ENCODE measurements at regions not wholly inside any gene's neighbourhood (a gene's known extent, or its start where the extent isn't known, plus 50 kb on each side); places are given as distances from the start of the nearest gene placed in this dataset.

DNA sequence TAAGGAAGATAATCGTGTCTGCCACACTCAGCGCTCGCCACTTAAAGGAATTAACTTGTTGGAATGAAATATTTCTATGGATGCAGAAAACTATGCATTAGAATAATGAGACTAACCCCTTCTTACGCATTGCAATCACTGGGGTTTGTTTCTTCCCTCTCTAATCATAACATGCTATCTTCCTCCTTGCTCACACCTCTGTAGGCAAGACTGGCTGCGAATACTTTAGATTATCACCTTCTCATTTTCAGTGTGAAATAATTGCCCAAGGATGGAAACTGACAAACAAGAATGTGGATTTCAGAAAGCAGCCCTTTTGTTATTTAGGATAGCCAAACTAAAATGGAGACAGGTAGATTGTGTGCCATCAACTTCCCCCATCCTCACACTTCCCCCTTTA lies 349.4 kb downstream of the MID1IP1 start:
- no peak for DNase-seq

DNA sequence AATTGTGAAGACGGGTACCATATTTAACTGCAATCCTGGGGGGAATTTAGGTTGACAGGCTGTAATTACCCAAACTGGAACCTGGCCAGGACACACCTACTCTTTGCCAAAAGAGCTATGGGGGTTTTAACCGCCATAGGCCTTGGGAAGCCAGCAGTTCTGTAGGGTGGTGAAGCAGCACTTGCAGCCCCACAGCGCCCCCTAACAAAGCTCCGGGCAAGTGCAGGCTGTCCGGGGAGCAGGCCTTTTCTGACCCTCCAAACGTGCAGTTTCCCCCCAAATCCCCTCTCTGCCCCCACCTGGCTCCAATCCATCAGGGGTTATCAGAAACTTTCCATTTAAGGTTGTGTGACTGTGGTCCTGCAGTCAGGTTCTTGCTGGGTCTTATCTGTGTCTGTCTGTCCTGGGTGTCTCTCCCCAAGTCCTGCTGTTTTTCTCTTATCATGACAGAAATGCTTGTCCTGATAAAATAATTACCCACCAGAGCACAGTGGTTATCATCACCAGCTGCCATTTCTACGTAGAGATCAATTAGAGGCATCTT lies 350.9 kb downstream of the MID1IP1 start:
- peak in 1 of 2 experiments; percentile 23 for DNase-seq

DNA sequence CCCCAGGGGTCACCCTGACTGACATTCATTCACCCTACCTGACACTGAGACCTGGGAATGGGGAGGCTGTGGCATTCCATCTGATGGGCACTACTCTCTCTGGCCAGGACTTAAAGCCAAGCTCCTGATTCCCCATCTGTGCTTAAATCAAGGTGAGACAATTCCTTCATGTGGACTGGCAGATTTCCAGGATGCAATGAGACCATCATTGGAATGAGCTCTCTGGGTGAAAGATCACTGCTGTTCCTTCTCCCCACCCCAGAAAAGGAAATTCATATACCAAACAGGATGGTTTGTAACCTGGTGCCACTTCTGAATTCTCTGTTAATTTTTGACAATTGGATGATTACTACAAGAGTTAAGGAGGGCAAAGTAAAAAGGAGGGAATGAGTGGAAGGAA lies 354.8 kb downstream of the MID1IP1 start:
- DNase-seq, result no peak

DNA sequence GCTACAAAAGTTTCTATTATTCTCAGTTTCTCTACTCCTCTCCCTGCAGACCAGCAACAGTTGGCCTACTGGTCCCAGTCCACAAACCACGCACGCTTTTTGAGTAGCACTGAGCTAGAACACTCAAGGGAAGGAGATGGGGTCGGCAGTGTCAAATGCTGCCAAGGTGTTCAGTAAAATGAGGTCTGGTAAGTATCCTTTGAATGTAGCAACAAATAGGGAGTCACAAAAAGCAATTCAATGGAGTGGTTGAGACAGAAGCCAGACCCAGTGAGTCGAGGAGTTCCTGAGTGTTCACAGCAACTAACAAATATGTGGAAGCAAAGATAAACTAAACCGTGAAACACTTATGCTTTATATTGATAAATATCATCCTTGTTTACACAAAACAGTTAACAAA lies 355.7 kb downstream of the MID1IP1 start:
- no peak for DNase-seq

DNA sequence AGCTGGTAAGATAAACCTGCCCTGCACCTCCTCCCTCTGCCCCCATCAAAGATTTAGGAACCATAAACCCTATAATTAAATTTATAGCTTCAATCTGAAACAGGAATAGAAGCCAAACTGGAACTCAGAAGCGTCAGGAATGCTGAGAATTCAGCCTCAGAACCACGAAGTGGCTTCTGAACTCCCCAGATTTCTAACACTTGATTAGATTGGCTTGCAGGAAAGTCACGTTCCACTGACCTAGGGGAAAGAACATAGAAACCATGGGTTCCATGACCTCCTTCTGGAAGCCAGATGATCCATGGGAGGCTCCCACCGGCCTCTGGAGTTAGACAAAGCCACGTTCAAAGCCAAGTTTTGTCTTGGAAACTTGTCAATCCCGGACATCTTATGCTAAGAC lies 356.5 kb downstream of the MID1IP1 start:
- no peak for DNase-seq

DNA sequence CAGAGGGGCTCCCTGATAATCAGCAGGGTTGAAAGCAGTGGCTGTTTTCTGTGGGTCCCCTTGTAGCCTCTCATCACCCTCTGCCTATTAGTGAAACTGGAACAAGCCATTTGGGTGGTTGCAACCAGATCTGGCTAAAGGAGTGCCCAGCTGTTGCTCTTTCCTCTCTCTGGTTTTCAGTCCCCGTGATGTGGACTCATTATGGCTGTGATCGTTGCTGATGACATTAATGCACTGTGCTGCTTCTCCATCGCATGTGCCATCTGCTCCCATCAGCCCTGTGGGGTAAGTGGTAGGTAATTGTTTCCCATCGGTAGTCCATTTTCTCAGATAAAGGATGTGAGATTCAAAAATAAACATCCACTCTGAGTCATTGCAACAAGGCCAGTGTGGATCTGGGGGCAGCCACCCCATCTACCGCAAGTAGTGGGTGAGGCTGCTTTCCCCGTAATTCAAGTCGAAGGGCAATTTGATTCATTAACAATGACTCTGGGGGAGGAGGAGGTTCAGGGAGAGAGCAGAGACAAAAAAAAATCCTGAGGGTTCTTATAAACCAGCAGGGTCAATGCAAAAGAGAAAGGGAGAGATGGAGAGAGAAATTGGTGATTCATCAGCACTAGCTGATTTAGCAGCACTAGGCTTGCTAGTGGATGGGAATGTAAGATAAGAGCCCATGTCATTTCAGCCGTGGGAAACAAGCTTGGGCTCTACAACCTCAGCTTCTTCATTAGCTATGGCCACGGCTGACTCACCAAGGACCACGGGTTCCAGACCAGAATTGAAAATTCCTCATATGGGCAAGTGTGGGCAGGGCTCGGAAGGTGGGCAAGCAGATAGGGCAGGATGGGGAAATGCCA lies 357.8 kb downstream of the MID1IP1 start:
- no peak for DNase-seq

DNA sequence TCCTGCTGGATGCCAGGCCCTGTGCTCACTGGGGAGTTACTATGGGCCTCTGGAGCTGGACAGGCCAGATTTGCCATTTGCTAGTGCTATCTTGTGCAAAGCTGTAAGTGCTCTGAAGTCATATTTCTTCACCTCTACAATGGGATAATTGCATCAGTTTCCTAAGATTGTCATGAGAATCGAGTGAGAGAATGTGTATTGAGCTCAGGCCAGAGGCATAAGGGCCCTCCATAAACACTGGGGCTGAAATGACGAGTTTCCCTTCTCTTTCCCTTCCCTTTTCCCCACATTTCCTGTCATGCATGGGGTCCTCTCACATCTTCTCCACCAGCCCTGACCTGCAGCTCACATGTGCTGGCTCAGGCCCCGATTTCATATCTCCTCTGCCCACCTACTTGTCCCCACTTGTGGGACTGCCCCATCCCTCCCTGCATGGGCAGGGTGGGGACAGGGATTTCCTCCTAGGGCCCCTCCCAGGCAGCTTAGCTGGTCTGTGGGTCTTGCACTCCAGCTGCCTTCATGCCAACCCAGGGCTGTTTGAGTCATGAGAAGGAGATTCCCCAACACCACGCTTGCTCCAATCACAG lies 358.8 kb downstream of the MID1IP1 start:
- DNase-seq, result no peak

DNA sequence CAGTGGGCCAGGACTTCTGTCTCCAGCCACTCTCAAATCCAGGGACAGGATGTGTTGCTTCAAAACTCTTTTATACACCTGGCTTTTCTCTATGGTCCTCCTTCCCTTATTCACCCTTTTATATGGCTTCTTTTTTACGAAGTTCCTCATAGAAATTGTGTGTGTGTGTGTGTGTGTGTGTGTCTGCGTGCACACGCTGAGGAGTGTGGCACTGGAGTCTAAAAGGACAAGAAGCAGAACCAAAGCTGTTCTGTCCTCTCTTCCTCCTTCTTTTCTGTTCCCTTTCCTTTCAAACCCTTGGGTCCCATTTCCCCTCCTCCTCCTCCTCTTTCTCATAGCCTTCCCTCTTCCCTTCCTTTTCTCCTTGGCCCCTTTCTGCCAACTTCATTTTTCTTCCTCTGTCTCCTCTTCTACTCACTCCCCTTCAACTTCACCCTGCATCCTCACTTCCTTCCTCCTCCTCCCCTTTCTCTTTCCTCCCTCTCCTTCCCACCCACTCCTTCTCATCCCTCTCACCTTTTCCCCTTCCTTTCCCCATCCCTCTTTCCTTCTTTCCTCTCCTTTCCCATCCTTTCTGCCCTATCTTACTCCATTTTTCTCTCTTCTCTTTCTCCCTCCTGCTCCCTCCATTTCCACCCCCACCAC lies 360.5 kb downstream of the MID1IP1 start:
- no peak for DNase-seq

DNA sequence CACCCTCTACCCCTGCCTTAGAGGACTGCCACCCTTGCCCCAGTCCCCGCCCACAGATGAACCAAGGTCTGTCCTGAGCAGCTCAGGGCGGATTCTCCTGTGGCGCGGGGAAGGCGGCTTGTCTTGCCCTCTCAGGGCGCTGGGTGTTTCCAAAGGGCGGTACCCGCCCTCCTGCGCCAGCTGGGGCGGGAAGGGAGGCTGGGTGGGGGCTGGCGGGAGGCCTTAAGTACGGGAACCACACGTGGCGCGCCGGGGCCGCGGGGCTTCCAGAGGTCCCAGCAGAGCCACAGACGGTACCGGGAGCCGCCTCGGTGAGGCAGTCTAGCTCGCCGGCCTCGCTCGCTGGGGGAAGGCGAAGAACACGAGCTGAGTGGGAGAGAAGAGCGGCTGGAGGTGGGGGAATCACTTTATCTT lies 361.1 kb downstream of the MID1IP1 start:
- no peak for DNase-seq

DNA sequence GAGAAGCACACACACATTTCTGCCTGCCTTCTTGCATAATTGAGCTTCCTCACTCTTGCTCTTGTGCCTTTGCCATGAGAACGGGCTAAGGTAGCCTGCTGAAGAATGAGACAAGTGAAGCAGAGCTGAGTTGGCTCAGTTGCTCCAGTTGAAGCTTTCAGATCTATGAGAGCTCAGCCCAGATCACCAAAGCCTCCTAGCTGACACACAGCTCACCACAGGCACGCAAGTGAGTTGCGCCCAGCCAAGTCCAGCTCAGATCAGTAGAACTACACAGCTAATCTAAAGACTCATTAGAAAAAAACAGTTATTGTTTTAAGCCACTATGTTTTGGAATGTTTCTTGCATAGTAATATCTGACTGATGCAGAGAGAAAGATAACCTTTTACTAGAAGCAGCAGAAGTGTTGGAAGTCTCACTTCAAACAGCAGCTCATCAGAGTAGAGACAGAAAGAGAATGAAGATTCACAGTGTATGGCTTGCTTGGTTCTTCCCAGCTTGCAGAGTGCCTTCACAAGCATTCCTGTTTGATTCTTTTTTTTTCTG lies 362.4 kb downstream of the MID1IP1 start:
- no peak for DNase-seq

DNA sequence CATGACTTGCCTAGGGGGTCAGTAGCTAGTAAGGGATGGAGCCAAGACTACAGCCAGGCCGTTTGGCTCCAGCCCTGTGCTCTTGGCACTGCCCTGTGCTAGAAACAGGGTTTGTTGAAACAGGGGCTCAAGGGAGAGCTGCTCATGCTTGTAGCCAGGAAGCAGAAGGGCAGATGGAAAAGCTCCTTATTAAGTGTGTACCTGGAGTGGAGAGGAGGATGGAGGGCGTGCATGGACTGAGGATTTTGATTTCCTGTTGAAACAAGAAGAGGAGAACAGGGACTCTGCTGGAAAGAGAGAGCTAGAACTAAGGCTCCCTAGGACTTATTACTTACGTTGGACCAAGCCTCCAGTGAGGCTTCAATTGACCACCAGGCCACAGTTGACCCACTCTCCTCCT lies 363.0 kb downstream of the MID1IP1 start:
- no peak for DNase-seq

DNA sequence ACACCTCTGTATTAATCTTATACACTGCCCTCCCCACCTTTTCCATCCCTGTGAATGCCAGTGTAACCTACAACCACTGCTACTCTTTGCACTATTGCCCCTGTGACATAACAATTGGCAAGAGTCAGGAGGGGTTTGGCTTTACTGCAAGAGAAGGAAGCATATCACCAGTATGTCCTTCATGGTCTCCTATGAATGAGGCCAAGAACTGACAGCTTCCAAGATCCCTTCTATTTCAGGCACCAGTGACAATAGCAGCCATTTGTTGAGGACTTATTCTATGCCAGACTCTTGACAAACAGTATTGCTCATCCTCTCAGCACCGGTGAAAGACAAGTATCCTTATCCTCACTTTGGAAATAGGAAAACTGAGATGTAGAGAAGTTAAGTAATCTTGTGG lies 363.9 kb downstream of the MID1IP1 start:
- DNase-seq, result no peak

DNA sequence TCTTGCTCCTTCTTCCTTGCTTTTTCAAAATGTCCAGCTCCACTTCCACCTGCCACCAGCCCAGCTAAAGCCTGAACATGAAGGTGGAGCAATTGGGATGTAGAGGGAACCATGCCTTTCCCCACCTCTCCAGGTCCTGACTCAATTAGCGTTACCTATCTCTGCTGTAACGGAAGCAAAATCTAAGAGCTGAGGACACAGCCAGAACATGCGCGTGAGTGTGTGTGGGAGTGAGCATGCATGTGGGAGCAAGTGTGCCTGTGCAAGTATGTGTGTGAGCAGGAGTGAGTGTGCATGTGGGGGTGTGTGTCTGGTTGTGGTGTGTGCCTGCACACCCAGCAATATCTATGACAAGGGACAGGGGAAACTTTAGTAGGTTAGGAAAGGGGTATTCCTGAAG lies 364.5 kb downstream of the MID1IP1 start:
- DNase-seq, result no peak

DNA sequence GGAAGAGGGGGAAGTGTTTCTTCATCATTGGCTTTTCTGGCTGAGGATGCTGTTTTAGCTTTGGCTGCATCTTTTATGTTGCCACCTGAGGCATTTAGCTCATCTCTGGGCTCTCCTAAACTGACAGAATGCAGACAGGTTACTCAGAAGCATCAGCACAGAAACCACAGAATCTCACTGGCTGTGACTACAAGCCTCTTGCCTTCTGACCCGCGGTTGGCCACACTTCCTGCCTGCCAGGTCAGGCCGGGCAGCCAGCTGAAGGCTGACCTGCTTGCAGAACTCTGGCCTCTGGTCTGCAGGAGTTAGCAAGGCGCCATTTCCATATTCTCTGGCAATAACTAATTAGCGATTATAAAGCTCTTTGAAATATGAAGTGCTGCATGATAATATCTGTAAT lies 366.5 kb downstream of the MID1IP1 start:
- DNase-seq, result no peak

DNA sequence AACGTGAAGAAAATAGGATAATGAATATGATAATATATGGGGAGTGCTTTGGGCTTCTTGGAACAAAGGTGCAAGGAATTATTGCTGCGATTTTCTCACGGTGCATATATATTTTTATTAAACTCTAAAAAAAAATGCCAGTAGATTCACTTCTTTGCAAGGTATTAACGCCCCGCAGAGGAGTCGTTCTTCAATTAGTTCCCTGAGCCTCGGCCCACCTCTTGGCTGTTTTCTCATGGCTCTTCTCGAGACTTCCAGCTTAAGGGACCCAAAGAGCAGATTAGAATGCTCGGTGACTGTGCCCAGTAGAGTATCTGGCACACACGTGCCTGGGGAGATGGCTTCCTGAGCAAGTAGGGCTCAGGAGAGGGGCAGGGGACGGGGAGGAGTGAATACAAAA lies 367.4 kb downstream of the MID1IP1 start:
- DNase-seq, result no peak

DNA sequence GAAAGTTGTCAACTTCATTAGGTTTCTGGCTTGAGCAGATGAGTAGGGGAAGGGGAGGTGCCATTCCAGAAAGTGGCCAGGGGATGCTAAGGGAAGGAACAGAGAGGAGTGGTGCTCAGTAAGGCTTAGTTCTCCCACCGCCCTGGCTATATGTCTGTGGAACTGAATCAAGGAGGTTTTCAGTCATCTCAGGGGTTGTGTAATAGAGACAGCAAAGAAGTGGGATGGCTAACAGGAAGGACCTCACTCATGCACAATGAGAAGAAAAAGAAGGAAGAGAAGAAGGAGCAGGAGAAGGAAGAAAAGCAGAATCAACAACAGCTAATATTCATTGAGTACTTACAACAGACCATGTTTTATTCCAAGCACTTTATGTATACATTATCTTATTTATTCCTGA lies 368.7 kb downstream of the MID1IP1 start:
- DNase-seq, result no peak

DNA sequence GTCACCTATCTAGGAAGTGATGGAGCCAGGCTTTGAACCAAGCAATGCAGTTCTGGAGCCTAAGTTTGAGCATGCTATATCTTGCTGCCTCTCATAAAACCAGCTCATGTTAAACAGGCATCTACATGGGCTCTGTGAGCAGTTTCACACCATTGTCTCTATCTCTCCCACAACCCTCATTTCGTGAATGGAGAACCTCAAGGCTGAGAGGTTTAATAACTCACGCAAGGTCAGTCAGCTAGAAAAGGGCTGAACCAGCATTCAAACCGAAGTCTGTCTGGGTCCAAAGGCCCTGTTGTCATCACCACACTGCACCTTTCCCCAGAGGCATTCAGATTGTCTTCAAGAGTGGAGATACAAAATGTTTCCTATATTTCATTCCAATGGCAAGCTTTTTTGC lies 369.2 kb downstream of the MID1IP1 start:
- no peak for DNase-seq

DNA sequence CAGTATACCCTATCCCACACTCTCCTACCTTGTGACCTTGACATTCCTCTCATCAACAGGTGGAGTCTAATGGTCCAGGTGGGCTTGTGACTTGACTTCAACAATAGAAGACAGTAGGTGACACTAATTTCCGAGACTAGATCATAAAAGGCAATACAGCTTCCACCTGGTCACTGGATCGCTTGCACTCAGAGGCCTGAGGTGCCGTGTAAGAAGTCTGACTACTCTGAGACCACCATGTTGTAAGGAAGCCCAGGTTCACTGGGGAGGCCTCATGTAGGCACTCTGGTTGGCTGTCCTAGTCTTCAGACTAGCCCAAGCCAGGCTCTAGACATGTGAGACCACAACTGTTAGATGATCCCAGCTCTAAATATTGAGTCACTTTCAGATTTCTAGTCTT lies 370.4 kb downstream of the MID1IP1 start:
- no peak for DNase-seq

DNA sequence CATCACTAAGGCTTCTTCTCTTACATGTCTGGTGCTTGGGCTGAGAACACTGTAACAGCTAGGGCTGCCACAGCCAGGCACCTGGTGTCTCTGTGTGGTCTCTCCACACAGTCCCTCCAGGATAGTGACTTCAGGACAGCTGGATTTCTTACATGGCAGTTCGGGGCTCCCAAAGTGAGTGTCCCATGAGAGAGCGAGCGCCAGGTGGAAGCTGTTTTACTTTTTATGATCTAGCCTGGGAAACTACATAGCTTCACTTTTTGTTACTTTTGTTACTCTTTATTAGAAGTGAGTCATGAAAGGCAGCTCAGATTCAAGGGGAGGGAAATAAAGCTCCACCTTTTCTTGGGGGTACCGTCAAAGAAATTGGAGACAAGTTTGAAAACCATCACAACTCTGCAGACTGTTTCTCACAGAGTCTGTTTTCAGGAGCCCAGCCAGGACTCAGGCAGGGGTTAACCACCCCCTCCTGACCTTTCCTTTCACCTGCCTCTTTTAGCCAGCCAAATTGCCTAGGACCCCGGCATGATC lies 373.0 kb downstream of the MID1IP1 start:
- DNase-seq, result no peak

DNA sequence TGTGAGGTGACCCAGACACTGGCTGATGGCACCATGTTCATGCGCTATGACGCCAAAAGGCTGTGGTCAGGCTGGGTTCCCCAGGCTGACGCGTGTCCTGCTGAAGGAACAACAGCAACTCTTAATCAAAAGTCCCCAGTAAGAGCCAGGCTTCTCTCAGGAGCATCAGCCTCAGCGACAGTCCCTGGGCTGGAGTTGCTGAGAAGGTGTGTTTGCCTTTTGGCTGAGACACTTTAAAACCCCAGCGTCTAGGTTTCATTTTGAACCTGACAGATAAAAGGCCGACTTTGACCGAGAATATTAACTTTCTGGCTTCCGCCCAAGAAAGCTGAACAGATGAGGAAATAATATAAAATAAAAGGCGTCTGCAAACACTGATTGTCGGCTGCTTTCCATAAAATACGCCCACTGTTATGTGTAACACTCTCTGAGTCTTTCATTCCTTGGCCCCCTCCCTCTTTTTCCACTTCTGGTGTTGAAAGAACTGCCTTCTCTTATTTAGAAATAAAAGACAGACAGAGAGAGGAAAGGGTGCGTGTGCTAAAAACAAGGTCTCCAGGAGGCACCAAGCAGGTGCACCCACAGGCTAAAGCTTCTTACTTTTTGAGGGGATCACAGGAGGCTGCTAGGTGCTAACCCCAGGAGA lies 373.6 kb downstream of the MID1IP1 start:
- no peak for DNase-seq

DNA sequence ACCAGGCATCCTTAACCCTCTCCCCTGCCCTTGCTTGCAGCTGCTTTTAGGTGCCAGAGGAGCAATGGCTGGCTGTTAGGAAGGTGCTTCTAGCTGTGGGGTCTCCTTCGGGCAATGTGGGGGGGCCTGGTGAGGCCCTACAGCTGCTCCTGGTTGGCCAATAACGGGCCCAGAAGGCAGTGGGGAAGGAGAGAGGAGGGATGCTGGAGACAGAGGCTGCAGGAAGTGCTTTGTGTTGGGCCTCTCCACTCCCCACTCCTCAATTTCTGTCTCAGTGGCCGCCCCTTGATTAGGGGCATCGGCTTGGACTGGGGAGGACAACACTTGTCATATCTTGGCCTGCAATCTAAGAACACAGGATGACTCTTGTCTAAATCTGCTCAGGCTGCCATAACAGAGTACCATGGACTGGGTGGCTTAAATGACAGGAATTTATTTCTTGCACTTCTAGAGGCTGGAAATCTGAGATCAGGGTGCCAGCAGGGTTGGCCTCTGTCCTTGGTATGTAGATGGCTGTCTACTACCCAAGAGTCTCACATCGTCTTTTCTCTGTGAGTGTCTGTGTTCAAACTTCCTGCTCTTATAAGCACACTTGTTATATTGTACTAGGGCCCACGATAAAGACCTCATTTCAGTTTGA lies 374.3 kb downstream of the MID1IP1 start:
- no peak for DNase-seq

DNA sequence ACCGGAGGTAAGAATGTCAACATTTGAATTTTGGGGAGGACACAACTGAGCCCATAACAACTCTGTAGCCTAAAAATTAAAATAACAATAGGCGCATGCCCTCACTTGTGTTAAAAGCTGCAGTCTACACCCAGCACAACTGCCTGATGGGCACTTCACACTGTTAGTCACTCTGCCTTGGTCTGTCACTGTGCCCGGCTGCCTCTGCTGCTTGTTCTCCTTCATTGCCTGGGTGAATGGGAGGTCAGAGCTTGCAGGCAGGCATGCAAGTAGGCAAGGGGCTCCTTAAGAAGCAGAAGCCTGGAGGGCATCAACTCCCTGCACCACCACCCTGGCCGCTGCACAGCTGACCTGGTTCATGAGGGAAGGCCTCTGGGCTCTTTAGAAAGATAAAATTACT lies 374.8 kb downstream of the MID1IP1 start:
- no peak for DNase-seq

All from SHP77 (cell line).